ENCODE measurements at regions not wholly inside any gene's neighbourhood (a gene's known extent, or its start where the extent isn't known, plus 50 kb on each side); places are given as distances from the start of the nearest gene placed in this dataset.

GRCh38 chr15:62779036-62779770, 263.3 kb upstream of the TPM1 start:
- TF ChIP-seq CTCF (IDR thresholded peaks at IDR 0.05) (no peak), POLR2A (IDR thresholded peaks at IDR 0.05) (no peak)
